ENCODE measurements at regions not wholly inside any gene's neighbourhood (a gene's known extent, or its start where the extent isn't known, plus 50 kb on each side); places are given as distances from the start of the nearest gene placed in this dataset.
A peak's percentile ranks its signal among the peaks of the same experiment; 100 is the strongest.

DNA sequence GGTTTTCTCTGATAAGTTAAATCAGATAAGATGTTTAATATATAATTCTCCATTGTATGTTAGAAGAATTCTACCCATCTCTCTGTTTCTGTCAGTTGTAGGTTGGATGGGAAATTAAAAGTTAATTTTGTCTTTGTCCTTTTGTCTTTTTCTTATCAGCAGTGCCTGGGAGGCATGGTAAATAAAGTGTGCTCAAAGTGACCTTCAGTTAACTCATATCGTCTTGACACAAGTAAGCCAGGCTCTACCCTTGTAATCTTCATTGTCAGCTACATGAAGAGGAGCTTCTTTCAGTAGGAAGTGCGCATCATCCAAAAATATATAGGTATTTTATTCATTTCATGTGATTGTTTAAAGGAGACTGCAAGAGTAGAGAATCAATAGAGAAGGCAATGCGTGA lies 138.9 kb upstream of the NRIP1 start:
- peak overlapping the region in 1 of 3 donors; percentile 20 for H3K9ac ChIP-seq (ENCODE audit: low read length in 3 of 3)
- H3K27me3 ChIP-seq (ENCODE audit: control insufficient read depth, insufficient read depth, low read length), result no peaks in the 10 kb centered on the region
- DNase-seq (no peak), FAIRE-seq (no peak)
- intact Hi-C loops (cut with DNase I), result no loop called here
- no peaks in the 10 kb centered on the region for H3K36me3 ChIP-seq (ENCODE audit: control insufficient read depth in 2 of 3, insufficient read depth in 3 of 3, low read length in 3 of 3)
- peaks cover 0 to 16% (median 10%) of the 10 kb centered on the region in 3 donors for H3K4me1 ChIP-seq (ENCODE audit: control insufficient read depth in 2 of 3, insufficient read depth in 2 of 3, low read depth in 1 of 3, low read length in 3 of 3)
- TF ChIP-seq CTCF (IDR thresholded peaks at IDR 0.05; ENCODE audit: borderline replicate concordance, extremely low read depth, insufficient read depth), result no peak
- no peaks in the 10 kb centered on the region for H3K9me3 ChIP-seq (ENCODE audit: control insufficient read depth in 2 of 3, insufficient read depth in 1 of 3, low read length in 3 of 3)
- no peak overlapping the region for H3K27ac ChIP-seq (ENCODE audit: low read depth in 2 of 2, low read length in 2 of 2)
- H3K4me3 ChIP-seq (ENCODE audit: low read length in 3 of 3), result peak overlapping the region in 2 of 3 donors; percentile 23 to 45

GRCh38 chr21:15204140-15204969 lies 139.6 kb upstream of the NRIP1 start:
- DNase-seq, result peak in 4 of 5 donors; percentile 45 to 85 (median 56)
- no peak for TF ChIP-seq CTCF (IDR thresholded peaks at IDR 0.05; ENCODE audit: borderline replicate concordance, extremely low read depth, insufficient read depth)
- H3K27ac ChIP-seq (ENCODE audit: low read depth in 2 of 2, low read length in 2 of 2), result peak overlapping the region; percentile 28 to 39
- H3K4me3 ChIP-seq (ENCODE audit: low read length in 3 of 3), result peak overlapping the region in 2 of 3 donors; percentile 23 to 45
- no peaks in the 10 kb centered on the region for H3K27me3 ChIP-seq (ENCODE audit: control insufficient read depth, insufficient read depth, low read length)
- H3K9me3 ChIP-seq (ENCODE audit: control insufficient read depth in 2 of 3, insufficient read depth in 1 of 3, low read length in 3 of 3), result no peaks in the 10 kb centered on the region
- H3K36me3 ChIP-seq (ENCODE audit: control insufficient read depth in 2 of 3, insufficient read depth in 3 of 3, low read length in 3 of 3), result no peaks in the 10 kb centered on the region
- H3K4me1 ChIP-seq (ENCODE audit: control insufficient read depth in 2 of 3, insufficient read depth in 2 of 3, low read depth in 1 of 3, low read length in 3 of 3), result peaks cover 0 to 16% (median 10%) of the 10 kb centered on the region in 3 donors
- intact Hi-C loops (cut with DNase I), result no loop called here
- FAIRE-seq, result no peak
- peak overlapping the region in 1 of 3 donors; percentile 20 for H3K9ac ChIP-seq (ENCODE audit: low read length in 3 of 3)

DNA sequence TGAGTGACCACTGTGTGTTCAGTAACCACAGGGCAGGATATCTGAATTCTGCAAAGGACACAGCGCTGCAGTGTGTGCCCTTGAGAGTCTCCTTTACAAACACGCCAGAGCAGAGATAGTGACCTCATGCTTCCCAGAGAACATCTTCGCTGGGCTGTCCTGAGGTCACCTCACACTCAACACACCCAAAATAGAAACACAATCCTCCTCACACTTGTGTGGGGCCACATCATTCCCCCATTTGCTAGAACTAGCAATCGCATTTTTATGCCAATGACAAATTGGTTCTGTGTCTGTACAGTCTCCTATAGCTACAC lies 140.1 kb upstream of the NRIP1 start:
- no peak for DNase-seq
- Histone ChIP-seq H3K4me3 (ENCODE audit: low read length in 3 of 3) (peak overlapping the region in 1 of 3 donors; percentile 23), H3K9me3 (ENCODE audit: control insufficient read depth in 2 of 3, insufficient read depth in 1 of 3, low read length in 3 of 3) (no peaks in the 10 kb centered on the region), H3K27ac (ENCODE audit: low read depth in 2 of 2, low read length in 2 of 2) (no peak overlapping the region), H3K9ac (ENCODE audit: low read length in 3 of 3) (no peak overlapping the region), H3K4me1 (ENCODE audit: control insufficient read depth in 2 of 3, insufficient read depth in 2 of 3, low read depth in 1 of 3, low read length in 3 of 3) (peaks cover 0 to 16% (median 10%) of the 10 kb centered on the region in 3 donors), H3K27me3 (ENCODE audit: control insufficient read depth, insufficient read depth, low read length) (no peaks in the 10 kb centered on the region), H3K36me3 (ENCODE audit: control insufficient read depth in 2 of 3, insufficient read depth in 3 of 3, low read length in 3 of 3) (no peaks in the 10 kb centered on the region)
- no peak for TF ChIP-seq CTCF (IDR thresholded peaks at IDR 0.05; ENCODE audit: borderline replicate concordance, extremely low read depth, insufficient read depth)
- no peak for FAIRE-seq
- intact Hi-C loops (cut with DNase I), result no loop called here

Measured in kidney (tissue), 13 donors.